OCI-LY3 (cell line): ENCODE measurements at regions not wholly inside any gene's neighbourhood (a gene's known extent, or its start where the extent isn't known, plus 50 kb on each side); places are given as distances from the start of the nearest gene placed in this dataset.

Experiments
- H2AFZ ChIP-seq: fragments of 200-600, 300-600 bp; shearing (Covaris generic); 2 replicates; pipeline ENCODE4 v1.6.0; 2014; ENCODE audit warnings: antibody characterized with exemption, low read depth, low read length
- H3K27ac ChIP-seq: fragments of 200-600, 300-600 bp; sonication (generic); 2 replicates; pipeline ENCODE4 v1.5.1; 2014; ENCODE audit warnings: mild to moderate bottlenecking, low read length, moderate library complexity, mixed read lengths
- H3K27me3 ChIP-seq: fragments of 200-600, 300-600 bp; sonication (generic); 2 replicates; pipeline ENCODE4 v1.6.1; 2014; ENCODE audit warnings: low read depth, low read length, mixed read lengths
- H3K36me3 ChIP-seq: fragments of 200-600, 300-600 bp; sonication (generic); replicated peaks from 2 replicates; pipeline ENCODE3; 2014; ENCODE audit warnings: low read depth, low read length, mixed read lengths
- H3K4me1 ChIP-seq: fragments of 300-600, 200-600 bp; sonication (generic); 2 replicates; pipeline ENCODE4 v1.6.1; 2014; ENCODE audit warnings: low read length, mixed read lengths
- H3K4me2 ChIP-seq: fragments of 200-600, 300-600 bp; sonication (generic); 2 replicates; pipeline ENCODE4 v1.6.1; 2014; ENCODE audit warnings: low read length, mixed read lengths
- H3K4me3 ChIP-seq: fragments of 300-600, 200-600 bp; sonication (generic); 2 replicates; pipeline ENCODE4 v1.5.1; 2014; ENCODE audit warnings: antibody characterized with exemption, mild to moderate bottlenecking, low read length, moderate library complexity
- H3K79me2 ChIP-seq: fragments of 300-600, 200-600 bp; shearing (Covaris generic); 2 replicates; pipeline ENCODE4 v1.6.1; 2014; ENCODE audit warnings: mild to moderate bottlenecking, low read length, mixed read lengths
- H3K9ac ChIP-seq: fragments of 300-600, 200-600 bp; shearing (Covaris generic); 2 replicates; pipeline ENCODE4 v1.6.0; 2014; ENCODE audit warnings: mild to moderate bottlenecking, low read length, moderate library complexity
- H3K9me3 ChIP-seq: fragments of 200-600, 300-600 bp; shearing (Covaris generic); 2 replicates; pipeline ENCODE4 v1.6.1; 2014; ENCODE audit warnings: low read length, mixed read lengths; ENCODE audit not compliant: insufficient read depth
- H4K20me1 ChIP-seq: fragments of 200-600, 300-600 bp; sonication (generic); 2 replicates; pipeline ENCODE4 v1.6.1; 2016; ENCODE audit warnings: low read length, mixed read lengths; ENCODE audit not compliant: insufficient read depth
- CTCF ChIP-seq: fragments of 200-600, 300-600 bp; sonication (generic); IDR thresholded peaks from 2 replicates; pipeline ENCODE4 v1.5.1; 2014; ENCODE audit warnings: antibody characterized with exemption, low read length, low read depth
- EZH2phosphoT487 ChIP-seq: fragments of 200-600 bp; shearing (Covaris generic); IDR thresholded peaks from 2 replicates; pipeline ENCODE4 v1.6.1; 2018; ENCODE audit warnings: antibody characterized with exemption, mixed run types, low read depth

GRCh38 chr11:64443001-64443400 lies 84.0 kb downstream of the RPS6KA4 start:
- Histone ChIP-seq H3K36me3 (no peaks in the 10 kb centered on the region), H3K9me3 (no peaks in the 10 kb centered on the region; the same call in 1 of the 2 replicates), H3K4me3 (no peak overlapping the region), H3K27ac (no peak overlapping the region), H3K79me2 (no peaks in the 10 kb centered on the region), H3K27me3 (peaks cover 16% of the 10 kb centered on the region), H3K4me1 (peaks cover 30% of the 10 kb centered on the region), H4K20me1 (no peaks in the 10 kb centered on the region), H3K9ac (no peak overlapping the region), H2AFZ (no peak overlapping the region), H3K4me2 (no peak overlapping the region)
- TF ChIP-seq EZH2phosphoT487 (no peak), CTCF (no peak)

- Histone ChIP-seq H3K9ac (no peak overlapping the region), H2AFZ (no peak overlapping the region), H3K9me3 (no peaks in the 10 kb centered on the region; the same call in 1 of the 2 replicates), H3K36me3 (no peaks in the 10 kb centered on the region), H3K27ac (no peak overlapping the region), H3K4me3 (no peak overlapping the region), H3K79me2 (no peaks in the 10 kb centered on the region), H3K4me2 (no peak overlapping the region), H3K27me3 (peaks cover 8% of the 10 kb centered on the region), H3K4me1 (peaks cover 37% of the 10 kb centered on the region), H4K20me1 (no peaks in the 10 kb centered on the region)
- TF ChIP-seq EZH2phosphoT487 (no peak), CTCF (no peak)
These were observed 86.0 kb downstream of the RPS6KA4 start for GRCh38 chr11:64444838-64445441.

GRCh38 chr11:64445651-64446050 lies 86.7 kb downstream of the RPS6KA4 start:
- no peak overlapping the region for H2AFZ ChIP-seq
- H3K4me3 ChIP-seq, result no peak overlapping the region
- no peaks in the 10 kb centered on the region for H4K20me1 ChIP-seq
- no peak overlapping the region for H3K27ac ChIP-seq
- H3K4me2 ChIP-seq, result no peak overlapping the region
- H3K9me3 ChIP-seq, result no peaks in the 10 kb centered on the region; the same call in 1 of the 2 replicates
- TF ChIP-seq CTCF (no peak), EZH2phosphoT487 (no peak)
- no peaks in the 10 kb centered on the region for H3K36me3 ChIP-seq
- H3K27me3 ChIP-seq, result peaks cover 8% of the 10 kb centered on the region
- H3K79me2 ChIP-seq, result no peaks in the 10 kb centered on the region
- H3K9ac ChIP-seq, result no peak overlapping the region
- H3K4me1 ChIP-seq, result peaks cover 38% of the 10 kb centered on the region

- Histone ChIP-seq H3K27me3 (peaks cover 6% of the 10 kb centered on the region), H3K79me2 (no peaks in the 10 kb centered on the region), H3K9me3 (no peaks in the 10 kb centered on the region), H2AFZ (peak overlapping the region; percentile 37; the same call in 1 of the 2 replicates), H3K4me1 (peaks cover 24% of the 10 kb centered on the region), H3K4me3 (peak overlapping the region; percentile 79), H3K27ac (peak overlapping the region; percentile 61), H4K20me1 (no peaks in the 10 kb centered on the region), H3K36me3 (no peaks in the 10 kb centered on the region), H3K9ac (peak overlapping the region; percentile 80), H3K4me2 (peak overlapping the region; percentile 92)
- TF ChIP-seq CTCF, result no peak
- no peak for TF ChIP-seq EZH2phosphoT487
These were observed 89.1 kb downstream of the RPS6KA4 start for GRCh38 chr11:64447831-64448598.
